ENCODE measurements at regions not wholly inside any gene's neighbourhood (a gene's known extent, or its start where the extent isn't known, plus 50 kb on each side); places are given as distances from the start of the nearest gene placed in this dataset.

DNA sequence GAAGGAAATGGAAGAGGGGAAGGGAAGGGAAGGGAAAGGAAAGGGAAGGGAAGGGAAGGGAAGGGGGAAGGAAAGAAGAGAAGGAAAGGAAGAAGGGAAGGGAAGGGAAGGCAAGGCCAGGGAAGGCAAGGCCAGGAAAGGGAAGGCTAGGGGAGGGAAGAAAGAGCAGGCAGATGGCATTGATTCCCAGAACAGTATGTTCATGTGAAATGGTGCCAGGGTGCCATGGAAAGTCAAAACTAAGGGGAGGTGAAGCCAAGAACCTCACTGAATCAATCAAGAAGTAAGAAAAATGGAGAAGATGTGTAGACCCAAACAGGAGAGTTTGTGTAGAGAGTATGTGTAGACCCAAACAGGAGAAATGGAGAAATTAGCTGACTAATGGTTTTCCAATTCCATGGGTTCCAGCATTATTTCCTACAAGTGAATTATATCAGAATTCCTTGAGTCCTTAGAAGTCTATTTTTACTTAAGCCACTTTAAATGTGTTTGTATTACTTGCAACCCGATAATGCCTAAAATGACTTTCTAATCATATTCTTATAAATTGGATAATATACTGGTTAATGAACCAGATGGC lies 367.6 kb downstream of the TXNL1 start:
- CTCF ChIA-PET, result no interaction called here

More for the DNA sequence above, 367.6 kb downstream of the TXNL1 start:
- H2AFZ ChIP-seq (replicated peaks; ENCODE audit: low read length, poor library complexity), result no peak overlapping the region
- H3K36me3 ChIP-seq (ENCODE audit: control insufficient read depth, insufficient read depth, low read length), result no peaks in the 10 kb centered on the region
- H2BK120ac ChIP-seq (ENCODE audit: low read depth, low read length), result no peak overlapping the region
- H3K9me1 ChIP-seq (ENCODE audit: insufficient read depth, low read length), result no peaks in the 10 kb centered on the region
- H3K18ac ChIP-seq (ENCODE audit: low read depth, low read length), result no peak overlapping the region
- H2BK20ac ChIP-seq (ENCODE audit: low read depth, low read length), result no peak overlapping the region
- BruUV-seq (replicated peaks), result no TSS peak
- WGBS, 2 experiments (ENCODE audit: extremely low coverage in 2 of 2, insufficient read length in 1 of 2), result no CpG with 5 or more reads among the region's 1 CpG
- H3K56ac ChIP-seq (ENCODE audit: extremely low read depth, insufficient read depth, low read length), result no peak overlapping the region
- H4K20me1 ChIP-seq (ENCODE audit: insufficient read depth, low read length), result no peaks in the 10 kb centered on the region
- H3K27me3 ChIP-seq (ENCODE audit: control insufficient read depth, insufficient read depth, low read length), result no peaks in the 10 kb centered on the region
- intact Hi-C loops (cut with micrococcal nuclease) (no loop called here), in situ Hi-C loops (cut with MboI; ENCODE audit: low sequenced_read_pairs) (no loop called here), dilution Hi-C loops (cut with HindIII; ENCODE audit: low sequenced_read_pairs, unreplicated experiment) (no loop called here)
- no peaks in the 10 kb centered on the region for H3K79me1 ChIP-seq (ENCODE audit: low read depth in 1 of 2, low read length in 2 of 2)
- no peak overlapping the region for H4K91ac ChIP-seq (ENCODE audit: insufficient read depth, low read depth, low read length)
- H3K4ac ChIP-seq (ENCODE audit: low read depth, low read length), result no peak overlapping the region
- no peak overlapping the region for H4K8ac ChIP-seq (ENCODE audit: low read depth in 2 of 2, low read length in 2 of 2)
- H3K4me2 ChIP-seq (ENCODE audit: low read depth, low read length), result no peak overlapping the region
- no peak overlapping the region for H2AK9ac ChIP-seq (replicated peaks; ENCODE audit: low read depth, low read length, poor library complexity)
- H2AK5ac ChIP-seq (ENCODE audit: low read depth, low read length), result no peak overlapping the region
- H2BK5ac ChIP-seq (ENCODE audit: low read depth, low read length, poor library complexity, severe bottlenecking), result no peak overlapping the region
- H3K9me3 ChIP-seq (ENCODE audit: control insufficient read depth, insufficient read depth, low read length), result no peaks in the 10 kb centered on the region
- DNase-seq (no peak), ATAC-seq (ENCODE audit: low read depth) (no peak)
- POLR2A ChIA-PET (ENCODE audit: unreplicated experiment), result no interaction called here
- no peak overlapping the region for H3K9ac ChIP-seq (ENCODE audit: low read depth, low read length)
- no peaks in the 10 kb centered on the region for H3K4me1 ChIP-seq (ENCODE audit: control insufficient read depth, insufficient read depth, low read length)
- no peak overlapping the region for H3K23ac ChIP-seq (ENCODE audit: low read depth, low read length)
- no peak overlapping the region for H3K4me3 ChIP-seq (ENCODE audit: insufficient read depth, low read depth, low read length)
- TF ChIP-seq RAD21 (IDR thresholded peaks at IDR 0.05; ENCODE audit: low read length) (no peak), MAFK (IDR thresholded peaks at IDR 0.05; ENCODE audit: low read depth, low read length) (peak; percentile 90)
- no peak overlapping the region for H3K14ac ChIP-seq (replicated peaks; ENCODE audit: low read depth, low read length)
- H2BK15ac ChIP-seq (ENCODE audit: low read depth, low read length), result no peak overlapping the region
- no peak overlapping the region for H4K5ac ChIP-seq (ENCODE audit: low read depth, low read length)
- H3K27ac ChIP-seq (ENCODE audit: insufficient read depth, low read length), result no peak overlapping the region

Data from IMR-90 (cell line).